ENCODE measurements at regions not wholly inside any gene's neighbourhood (a gene's known extent, or its start where the extent isn't known, plus 50 kb on each side); places are given as distances from the start of the nearest gene placed in this dataset.

- TF ChIP-seq TAF1 (IDR thresholded peaks at IDR 0.05; ENCODE audit: low read depth) (no peak), RAD21 (IDR thresholded peaks at IDR 0.05; ENCODE audit: low read depth) (no peak), NFIC (IDR thresholded peaks at IDR 0.05) (no peak), TEAD4 (IDR thresholded peaks at IDR 0.05) (no peak), USF1 (IDR thresholded peaks at IDR 0.05) (no peak), FOXM1 (IDR thresholded peaks at IDR 0.05; ENCODE audit: borderline replicate concordance, low read depth) (no peak), TCF12 (IDR thresholded peaks at IDR 0.05; ENCODE audit: low read depth) (no peak), EGR1 (IDR thresholded peaks at IDR 0.05) (no peak), CEBPB (IDR thresholded peaks at IDR 0.05) (no peak), ZBTB7A (IDR thresholded peaks at IDR 0.05; ENCODE audit: low read depth) (no peak), MAX (IDR thresholded peaks at IDR 0.05) (no peak), EP300 (IDR thresholded peaks at IDR 0.05; ENCODE audit: borderline replicate concordance) (no peak)
Measured at GRCh38 chr15:47027322-47027946, 689.9 kb upstream of the SEMA6D start.

- TF ChIP-seq CEBPB (IDR thresholded peaks at IDR 0.05) (no peak), USF1 (IDR thresholded peaks at IDR 0.05) (no peak), RAD21 (IDR thresholded peaks at IDR 0.05; ENCODE audit: low read depth) (no peak), TAF1 (IDR thresholded peaks at IDR 0.05; ENCODE audit: low read depth) (no peak), ZBTB7A (IDR thresholded peaks at IDR 0.05; ENCODE audit: low read depth) (no peak), TEAD4 (IDR thresholded peaks at IDR 0.05) (no peak), EGR1 (IDR thresholded peaks at IDR 0.05) (no peak), REST (IDR thresholded peaks at IDR 0.05; ENCODE audit: low read depth) (no peak), NFIC (IDR thresholded peaks at IDR 0.05) (no peak), CREB1 (IDR thresholded peaks at IDR 0.05; ENCODE audit: low read depth) (no peak), EP300 (IDR thresholded peaks at IDR 0.05; ENCODE audit: borderline replicate concordance) (no peak), MAX (IDR thresholded peaks at IDR 0.05) (no peak), YY1 (IDR thresholded peaks at IDR 0.05; ENCODE audit: low read depth) (no peak)
Measured at GRCh38 chr15:47035475-47036406, 681.6 kb upstream of the SEMA6D start.

GRCh38 chr15:47037003-47037402 is 680.3 kb upstream of the SEMA6D start:
- TF ChIP-seq NFIC (IDR thresholded peaks at IDR 0.05) (no peak), MAX (IDR thresholded peaks at IDR 0.05) (no peak), YY1 (IDR thresholded peaks at IDR 0.05; ENCODE audit: low read depth) (no peak), CEBPB (IDR thresholded peaks at IDR 0.05) (no peak), USF1 (IDR thresholded peaks at IDR 0.05) (no peak), FOXM1 (IDR thresholded peaks at IDR 0.05; ENCODE audit: borderline replicate concordance, low read depth) (no peak), ZBTB7A (IDR thresholded peaks at IDR 0.05; ENCODE audit: low read depth) (no peak), EP300 (IDR thresholded peaks at IDR 0.05; ENCODE audit: borderline replicate concordance) (no peak)

- TF ChIP-seq FOXM1 (IDR thresholded peaks at IDR 0.05; ENCODE audit: borderline replicate concordance, low read depth) (no peak), YY1 (IDR thresholded peaks at IDR 0.05; ENCODE audit: low read depth) (no peak), TCF12 (IDR thresholded peaks at IDR 0.05; ENCODE audit: low read depth) (no peak), MAX (IDR thresholded peaks at IDR 0.05) (no peak), EP300 (IDR thresholded peaks at IDR 0.05; ENCODE audit: borderline replicate concordance) (no peak), REST (IDR thresholded peaks at IDR 0.05; ENCODE audit: low read depth) (no peak), TAF1 (IDR thresholded peaks at IDR 0.05; ENCODE audit: low read depth) (no peak)
Measured at GRCh38 chr15:47039225-47039624, 678.1 kb upstream of the SEMA6D start.
